Stimulated activated CD4-positive, alpha-beta T cell treated with anti-CD3 and anti-CD28 coated beads, Interleukin-12 subunit alpha, Interleukin-12 subunit beta, amount 100 ng/mL, for 24 hours (primary cell): ENCODE measurements at regions not wholly inside any gene's neighbourhood (a gene's known extent, or its start where the extent isn't known, plus 50 kb on each side); places are given as distances from the start of the nearest gene placed in this dataset.
"Not testable (repeated sequence)": the region's sequence is repeated elsewhere in the genome, so short reads cannot be mapped to it uniquely, and the experiment has no call there.

Experiments
- DNase-seq, 2 experiments: peaks; one replicate each; pipeline ENCODE4 v3.0.0-alpha.2; 2020; ENCODE audit warnings: low read depth in 2 of 2

DNA sequence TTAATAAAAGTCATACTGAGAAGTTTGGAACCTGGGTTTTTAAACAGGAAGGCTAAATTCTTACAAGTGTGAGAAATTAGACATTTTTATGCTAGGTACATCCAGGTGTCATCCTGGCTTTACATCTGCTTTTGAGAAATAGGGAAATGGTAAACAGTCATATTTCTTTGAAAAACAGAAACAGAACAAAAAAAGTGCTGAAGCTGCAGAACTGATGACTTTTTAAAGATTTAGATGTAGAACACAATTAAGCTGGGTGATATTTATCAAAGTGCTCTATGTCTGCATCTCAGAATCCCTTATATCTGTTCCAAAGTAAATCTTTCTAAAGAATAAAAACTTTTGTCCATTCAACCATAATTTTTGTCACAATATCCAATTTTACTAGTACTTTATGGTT is 282.9 kb upstream of the ATXN7L3B start:
- no peak for DNase-seq

- DNase-seq = no peak
Measured at GRCh38 chr12:74259199-74259598, 278.4 kb upstream of the ATXN7L3B start.

- DNase-seq = no peak
Measured at GRCh38 chr12:74264692-74265091, 272.9 kb upstream of the ATXN7L3B start.

GRCh38 chr12:74269355-74269754 is 268.3 kb upstream of the ATXN7L3B start:
- DNase-seq = not testable (repeated sequence)

- no peak for DNase-seq
Measured at GRCh38 chr12:74280156-74280655, 257.4 kb upstream of the ATXN7L3B start.

DNA sequence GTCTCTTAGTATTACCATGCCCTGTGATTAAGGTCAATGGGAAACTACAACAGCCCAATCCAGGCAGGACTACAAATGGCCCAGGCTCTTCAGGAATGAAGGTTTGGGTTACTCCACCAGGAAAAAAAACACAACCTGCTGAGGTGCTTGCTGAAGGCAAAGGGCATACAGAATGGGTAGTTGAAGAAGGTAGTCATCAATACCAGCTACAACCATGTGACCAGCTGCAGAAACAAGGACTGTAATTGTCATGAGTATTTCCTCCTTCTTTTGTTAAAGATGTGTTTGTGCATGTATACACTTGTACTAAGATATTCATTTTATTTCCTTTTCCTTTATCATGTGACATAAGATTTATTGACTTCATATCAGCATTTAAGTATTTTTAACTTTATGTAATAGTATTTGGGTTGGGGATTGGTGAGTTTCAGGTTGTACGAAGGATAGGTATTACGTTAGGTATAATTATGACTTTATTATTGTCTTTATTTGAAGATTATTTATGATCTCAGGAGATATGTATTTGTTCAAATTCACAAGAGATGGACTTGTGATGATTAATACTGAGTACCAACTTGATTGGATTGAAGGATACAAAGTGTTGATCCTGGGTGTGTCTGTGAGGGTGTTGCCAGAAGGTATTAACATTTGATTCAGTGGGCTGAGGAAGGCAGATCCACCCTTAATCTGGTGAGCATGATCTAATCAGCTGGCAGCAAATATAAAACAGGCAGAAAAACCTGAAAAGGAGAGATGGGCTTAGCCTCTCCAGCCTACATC is 256.0 kb upstream of the ATXN7L3B start:
- DNase-seq = not testable (repeated sequence)

DNA sequence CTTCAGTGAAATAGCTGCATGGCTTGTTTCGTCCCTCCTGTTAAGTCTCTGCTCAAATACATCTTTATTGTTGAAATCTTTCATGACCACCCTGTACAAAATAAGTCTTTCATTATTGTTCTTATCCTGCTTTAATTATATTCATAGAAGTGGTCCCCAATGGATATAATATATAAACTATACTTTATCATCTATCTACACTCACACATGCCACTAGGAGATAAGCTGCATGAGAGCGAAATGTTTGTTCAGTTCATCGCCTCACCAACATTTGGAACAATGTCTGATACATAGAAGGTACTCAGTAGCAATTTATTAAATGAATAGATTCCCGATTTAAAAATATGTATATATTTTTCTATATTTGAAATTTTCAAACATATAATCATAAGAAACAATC is 254.0 kb upstream of the ATXN7L3B start:
- DNase-seq = no peak

- no peak for DNase-seq
Measured at GRCh38 chr12:74285773-74286172, 251.9 kb upstream of the ATXN7L3B start.

GRCh38 chr12:74286254-74286653 is 251.4 kb upstream of the ATXN7L3B start:
- DNase-seq = no peak

GRCh38 chr12:74292351-74293194 is 245.1 kb upstream of the ATXN7L3B start:
- no peak for DNase-seq

DNA sequence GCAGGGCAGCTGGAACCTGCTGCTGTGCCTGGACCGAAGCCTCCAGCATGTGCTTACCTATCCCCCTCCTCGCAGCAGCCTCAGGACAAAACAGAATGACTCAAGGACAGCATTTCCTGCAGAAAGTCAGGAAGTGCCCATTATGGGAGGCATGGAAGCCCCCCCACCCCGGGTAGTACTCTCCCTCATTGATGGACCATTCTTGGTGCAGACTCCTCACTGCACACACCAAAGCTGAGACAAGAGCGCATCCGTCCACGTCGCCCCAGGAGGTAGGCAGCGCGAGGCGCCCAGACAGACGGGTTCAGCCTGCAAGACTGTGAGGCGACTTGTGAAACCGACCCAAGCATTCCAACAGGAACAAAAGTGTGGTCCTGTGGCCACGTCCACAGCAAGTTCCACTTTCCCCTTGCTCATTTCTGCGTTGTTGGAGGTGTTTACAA is 243.9 kb upstream of the ATXN7L3B start:
- DNase-seq = no peak

GRCh38 chr12:74317078-74317601 is 220.5 kb upstream of the ATXN7L3B start:
- no peak for DNase-seq

GRCh38 chr12:74317741-74318140 is 219.9 kb upstream of the ATXN7L3B start:
- no peak for DNase-seq

- no peak for DNase-seq
Measured at GRCh38 chr12:74319886-74320285, 217.7 kb upstream of the ATXN7L3B start.

DNA sequence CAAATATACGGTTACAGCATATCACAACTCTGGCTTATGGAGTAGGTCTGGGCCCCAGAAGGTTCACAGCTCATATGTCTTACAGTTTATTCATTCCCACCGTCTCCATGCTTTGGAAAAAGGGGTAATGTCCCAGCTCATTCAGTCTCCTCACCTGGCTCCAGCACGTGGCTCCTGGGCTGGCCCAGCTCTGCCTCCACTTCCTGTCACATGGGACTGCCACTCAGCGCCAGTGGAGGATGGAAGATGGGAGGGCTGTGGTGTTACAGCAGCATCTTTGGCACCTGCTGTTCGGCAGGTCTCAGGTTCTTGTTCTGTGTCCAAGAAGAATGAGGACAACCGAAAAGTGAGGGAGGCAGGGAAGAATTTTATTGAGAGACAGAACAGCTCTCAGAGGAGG is 216.3 kb upstream of the ATXN7L3B start:
- DNase-seq = no peak

GRCh38 chr12:74322792-74323191 is 214.8 kb upstream of the ATXN7L3B start:
- DNase-seq = no peak

DNA sequence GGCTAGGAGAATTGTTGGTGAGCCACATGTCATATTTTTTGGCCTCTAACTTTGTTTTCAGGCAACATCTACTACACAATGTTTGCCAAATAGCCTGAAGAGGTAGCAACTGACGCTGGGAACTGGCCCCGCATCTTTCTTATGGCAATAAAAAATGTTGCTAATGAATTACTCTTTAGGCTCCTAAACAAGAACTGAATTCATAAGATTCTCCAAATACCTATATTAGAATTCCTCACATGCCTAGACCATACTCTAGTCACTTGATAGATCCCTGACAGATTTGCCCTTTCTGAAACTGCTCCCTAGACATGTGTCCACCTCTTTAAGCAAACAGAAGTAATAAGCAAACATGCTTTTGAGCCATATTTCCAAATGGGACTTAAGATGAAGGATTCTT is 209.0 kb upstream of the ATXN7L3B start:
- DNase-seq = no peak

DNA sequence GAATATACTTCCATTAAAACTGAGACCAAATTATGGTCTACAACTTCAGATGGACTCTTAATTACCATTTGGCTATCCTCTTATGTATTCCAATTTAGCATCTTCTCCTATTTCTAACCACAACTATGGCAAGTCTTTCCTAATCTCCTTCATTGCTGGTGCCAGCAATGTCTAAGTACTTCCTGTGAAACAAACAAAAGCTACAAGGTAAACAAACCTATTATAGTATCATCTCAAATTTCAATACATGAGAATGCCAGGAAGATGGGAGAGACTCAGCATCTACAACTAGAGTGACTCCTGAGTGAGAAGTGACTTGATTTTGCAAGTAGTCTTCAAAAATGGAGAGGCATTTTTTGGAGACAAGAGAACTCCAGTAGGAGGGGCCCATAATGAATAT is 202.9 kb upstream of the ATXN7L3B start:
- DNase-seq = no peak

- no peak for DNase-seq
Measured at GRCh38 chr12:74337951-74338350, 199.7 kb upstream of the ATXN7L3B start.

- DNase-seq = no peak
Measured at GRCh38 chr12:74339211-74339610, 198.4 kb upstream of the ATXN7L3B start.

- DNase-seq = no peak
Measured at GRCh38 chr12:74349925-74350324, 187.7 kb upstream of the ATXN7L3B start.

DNA sequence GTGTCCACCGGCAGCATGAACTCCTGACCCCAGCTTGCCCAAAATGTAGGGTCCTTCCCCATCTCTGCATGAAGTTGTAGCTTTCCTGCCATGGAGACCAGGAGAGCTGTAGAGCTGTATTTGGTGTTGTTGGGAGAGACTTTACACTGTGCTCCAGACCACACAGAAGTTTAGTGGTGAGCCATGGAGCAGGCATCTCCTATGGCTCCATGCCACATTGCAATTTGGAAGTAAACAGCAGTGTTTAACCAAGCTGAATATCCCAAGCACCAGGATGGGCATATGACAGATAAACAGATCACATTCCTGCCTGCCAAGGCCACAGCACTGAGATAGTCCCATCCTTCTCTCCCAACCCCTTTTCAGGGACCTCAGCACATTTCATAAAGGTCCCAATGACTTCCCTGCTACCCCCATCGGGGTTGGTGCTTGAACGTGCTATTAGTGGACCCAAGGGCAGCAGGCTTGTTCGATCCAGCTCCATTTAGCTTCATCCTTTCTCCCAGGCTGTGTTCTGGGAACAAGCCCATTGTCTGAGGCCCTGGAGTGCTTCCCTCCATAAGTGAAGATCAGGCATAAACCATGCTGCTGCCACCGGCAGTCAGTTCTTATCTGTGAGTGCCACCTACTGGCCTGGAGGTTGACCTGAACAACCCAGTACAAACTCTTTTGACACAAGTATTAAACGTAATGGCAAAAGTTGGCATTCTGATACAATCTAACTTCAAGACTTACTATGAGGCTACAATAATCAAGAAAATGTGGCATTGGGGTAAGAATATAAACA is 172.3 kb upstream of the ATXN7L3B start:
- peak in 1 of 2 experiments; percentile 4 for DNase-seq
